WTC11 (cell line): ENCODE measurements at regions not wholly inside any gene's neighbourhood (a gene's known extent, or its start where the extent isn't known, plus 50 kb on each side); places are given as distances from the start of the nearest gene placed in this dataset.

ENCODE experiments used
- ATAC-seq: fragments of 200-7000 bp; cut with Tn5 transposase; 2 replicates; pipeline ENCODE4 v1.10.0; 2021; ENCODE audit warnings: mild to moderate bottlenecking, moderate library complexity
- CTCF ChIA-PET: fragments of 300-600 bp; sonication (Branson Sonifier 250); formaldehyde crosslinking; loops from one replicate; lab custom pipeline; 2021; ENCODE audit warnings: antibody characterized with exemption; lab: Charles Lee
- POLR2A ChIA-PET: fragments of 350-600 bp; sonication (Branson Sonifier 250); formaldehyde crosslinking; loops from one replicate; lab custom pipeline; 2021; ENCODE audit warnings: antibody characterized with exemption; lab: Charles Lee
- DNase-seq: peaks from one replicate; pipeline ENCODE4 v3.0.0; 2021; ENCODE audit warnings: low spot score
- H3K27ac Mint-ChIP-seq: 2 replicates; pipeline ENCODE4 v1.8.0; 2021; ENCODE audit warnings: mixed read lengths
- H3K27me3 Mint-ChIP-seq: 2 replicates; pipeline ENCODE4 v1.8.0; 2021; ENCODE audit warnings: low read depth, mild to moderate bottlenecking, moderate library complexity, mixed read lengths
- H3K36me3 Mint-ChIP-seq: 2 replicates; pipeline ENCODE4 v1.8.0; 2021; ENCODE audit warnings: mixed read lengths
- H3K4me1 Mint-ChIP-seq: 2 replicates; pipeline ENCODE4 v1.8.0; 2022; ENCODE audit warnings: mixed read lengths
- H3K4me3 Mint-ChIP-seq: 2 replicates; pipeline ENCODE4 v1.8.0; 2021; ENCODE audit warnings: mild to moderate bottlenecking, moderate library complexity, mixed read lengths
- H3K9me3 Mint-ChIP-seq: 2 replicates; pipeline ENCODE4 v1.8.0; 2021; ENCODE audit warnings: mixed read lengths
- ARID4B ChIP-seq: sonication (generic); formaldehyde crosslinking; IDR thresholded peaks from 2 replicates; pipeline ENCODE4 v1.8.0; 2023; ENCODE audit warnings: missing genetic modification reagents, mild to moderate bottlenecking, borderline replicate concordance
- CDX4 ChIP-seq: fragments of 250-450 bp; sonication (Bioruptor Pico); IDR thresholded peaks from 2 replicates; pipeline ENCODE4 v1.9.0; 2021; ENCODE audit warnings: moderate library complexity, mild to moderate bottlenecking, inconsistent platforms, borderline replicate concordance
- CREB1 ChIP-seq: sonication (generic); formaldehyde crosslinking; IDR thresholded peaks from 2 replicates; pipeline ENCODE4 v1.8.0; 2023; ENCODE audit warnings: mild to moderate bottlenecking, missing genetic modification reagents
- CREM ChIP-seq: sonication (generic); formaldehyde crosslinking; IDR thresholded peaks from 2 replicates; pipeline ENCODE4 v1.8.1; 2022; ENCODE audit warnings: mild to moderate bottlenecking, missing genetic modification reagents, moderate library complexity
- E2F1 ChIP-seq: sonication (generic); formaldehyde crosslinking; IDR thresholded peaks from 2 replicates; pipeline ENCODE4 v1.8.0; 2022; ENCODE audit warnings: mild to moderate bottlenecking, missing genetic modification reagents
- FOXK1 ChIP-seq: sonication (generic); formaldehyde crosslinking; IDR thresholded peaks from 2 replicates; pipeline ENCODE4 v1.8.0; 2022; ENCODE audit warnings: mild to moderate bottlenecking, moderate library complexity, missing genetic modification reagents
- GABPB1 ChIP-seq: sonication (generic); formaldehyde crosslinking; IDR thresholded peaks from 2 replicates; pipeline ENCODE4 v1.8.1; 2023; ENCODE audit warnings: mild to moderate bottlenecking, missing genetic modification reagents
- NFYB ChIP-seq: sonication (generic); formaldehyde crosslinking; conservative IDR thresholded peaks from 2 replicates; pipeline ENCODE4 v1.8.0; 2022; ENCODE audit warnings: low read depth, missing genetic modification reagents
- NR1H2 ChIP-seq: sonication (generic); formaldehyde crosslinking; IDR thresholded peaks from 2 replicates; pipeline ENCODE4 v1.9.0; 2021; ENCODE audit warnings: mild to moderate bottlenecking, moderate library complexity, missing genetic modification reagents
- SMAD4 ChIP-seq: sonication (generic); formaldehyde crosslinking; IDR thresholded peaks from 2 replicates; pipeline ENCODE4 v1.8.0; 2022; ENCODE audit warnings: mild to moderate bottlenecking, missing genetic modification reagents
- SOX15 ChIP-seq: fragments of 250-450 bp; sonication (Bioruptor Pico); IDR thresholded peaks from 2 replicates; pipeline ENCODE4 v1.9.0; 2021; ENCODE audit warnings: mild to moderate bottlenecking
- SP1 ChIP-seq: sonication (generic); formaldehyde crosslinking; conservative IDR thresholded peaks from 2 replicates; pipeline ENCODE4 v1.8.1; 2022; ENCODE audit warnings: missing genetic modification reagents
- TP53 ChIP-seq: sonication (generic); formaldehyde crosslinking; IDR thresholded peaks from 2 replicates; pipeline ENCODE4 v1.8.1; 2023; ENCODE audit warnings: mild to moderate bottlenecking, missing genetic modification reagents
- ZMAT4 ChIP-seq: fragments of 250-450 bp; sonication (Bioruptor Pico); IDR thresholded peaks from 2 replicates; pipeline ENCODE4 v1.9.0; 2021; ENCODE audit warnings: mild to moderate bottlenecking
- ZNF121 ChIP-seq: sonication (generic); formaldehyde crosslinking; IDR thresholded peaks from 2 replicates; pipeline ENCODE4 v1.8.0; 2023; ENCODE audit warnings: missing genetic modification reagents
- ZNF138 ChIP-seq: sonication (generic); formaldehyde crosslinking; conservative IDR thresholded peaks from 2 replicates; pipeline ENCODE4 v1.8.1; 2022; ENCODE audit warnings: mild to moderate bottlenecking, moderate library complexity, missing genetic modification reagents
- ZNF232 ChIP-seq: sonication (generic); formaldehyde crosslinking; IDR thresholded peaks from 2 replicates; pipeline ENCODE4 v1.8.0; 2022; ENCODE audit warnings: mild to moderate bottlenecking, missing genetic modification reagents
- ZNF263 ChIP-seq: sonication (generic); formaldehyde crosslinking; IDR thresholded peaks from 2 replicates; pipeline ENCODE4 v1.8.1; 2022; ENCODE audit warnings: low read depth, mild to moderate bottlenecking, moderate library complexity, missing genetic modification reagents
- ZNF425 ChIP-seq: fragments of 250-450 bp; sonication (Bioruptor Pico); conservative IDR thresholded peaks from 2 replicates; pipeline ENCODE4 v1.9.0; 2021; ENCODE audit warnings: mild to moderate bottlenecking
- ZNF512 ChIP-seq: sonication (generic); formaldehyde crosslinking; IDR thresholded peaks from 2 replicates; pipeline ENCODE4 v1.8.1; 2022; ENCODE audit warnings: missing genetic modification reagents, borderline replicate concordance

GRCh38 chr2:207243601-207244000, 77.9 kb upstream of the KLF7 start:
- no peaks in the 10 kb centered on the region for H3K9me3 Mint-ChIP-seq
- no peak overlapping the region for H3K4me3 Mint-ChIP-seq
- ATAC-seq: no peak
- no peak for DNase-seq
- peaks cover 3% of the 10 kb centered on the region for H3K27me3 Mint-ChIP-seq
- no peak overlapping the region for H3K27ac Mint-ChIP-seq
- no peaks in the 10 kb centered on the region for H3K36me3 Mint-ChIP-seq
- ChIA-PET POLR2A (no interaction called here), CTCF (interaction anchor here (0.6 kb wide), 1 partner anchor 993 kb away, joined by 3 read pairs; no protein-coding TSS in a partner anchor)
- TF ChIP-seq CREM (CRISPR knock-in tag) (no peak), ZNF138 (CRISPR knock-in tag) (no peak), SMAD4 (no peak), ZNF121 (CRISPR knock-in tag) (no peak), SP1 (no peak), ARID4B (CRISPR knock-in tag) (no peak), NR1H2 (CRISPR knock-in tag) (no peak), CDX4 (CRISPR knock-in tag) (no peak), ZNF512 (CRISPR knock-in tag) (no peak), ZNF232 (CRISPR knock-in tag) (no peak), TP53 (CRISPR knock-in tag) (no peak), NFYB (CRISPR knock-in tag) (no peak), SOX15 (CRISPR knock-in tag) (no peak), FOXK1 (CRISPR knock-in tag) (no peak), ZNF425 (CRISPR knock-in tag) (no peak), GABPB1 (CRISPR knock-in tag) (no peak), CREB1 (no peak), ZNF263 (CRISPR knock-in tag) (no peak), E2F1 (CRISPR knock-in tag) (no peak), ZMAT4 (CRISPR knock-in tag) (no peak)
- H3K4me1 Mint-ChIP-seq: peaks cover 23% of the 10 kb centered on the region
